H9 (cell line): ENCODE measurements at regions not wholly inside any gene's neighbourhood (a gene's known extent, or its start where the extent isn't known, plus 50 kb on each side); places are given as distances from the start of the nearest gene placed in this dataset.

Source experiments
- DNase-seq: peaks from one replicate; pipeline ENCODE4 v3.0.0-alpha.2; 2017
- H2AFZ ChIP-seq: one replicate; pipeline ENCODE4 v1.6.1; 2013; ENCODE audit warnings: mild to moderate bottlenecking, low read length, control low read depth, moderate library complexity
- H2AK5ac ChIP-seq: 2 replicates; pipeline ENCODE4 v1.6.1; 2013; ENCODE audit warnings: low read length, control low read depth, mixed read lengths; ENCODE audit not compliant: insufficient read length
- H2BK120ac ChIP-seq: one replicate; pipeline ENCODE4 v1.6.1; 2013; ENCODE audit warnings: low read depth, mild to moderate bottlenecking, low read length, control low read depth, inconsistent platforms; ENCODE audit not compliant: poor library complexity, severe bottlenecking
- H2BK12ac ChIP-seq: 2 replicates; pipeline ENCODE4 v1.6.1; 2013; ENCODE audit warnings: low read length, control low read depth, mixed read lengths, low read depth; ENCODE audit not compliant: insufficient read length
- H2BK15ac ChIP-seq: 2 replicates; pipeline ENCODE4 v1.6.1; 2013; ENCODE audit warnings: low read depth, low read length, control low read depth
- H2BK20ac ChIP-seq: one replicate; pipeline ENCODE4 v1.6.1; 2013; ENCODE audit warnings: low read depth, mild to moderate bottlenecking, low read length, control low read depth, inconsistent platforms; ENCODE audit not compliant: poor library complexity, severe bottlenecking
- H2BK5ac ChIP-seq: 2 replicates; pipeline ENCODE4 v1.6.1; 2013; ENCODE audit warnings: low read length, control low read depth, mixed read lengths; ENCODE audit not compliant: insufficient read length
- H3K14ac ChIP-seq: 2 replicates; pipeline ENCODE4 v1.6.1; 2013; ENCODE audit warnings: low read length, control low read depth; ENCODE audit not compliant: insufficient read depth
- H3K18ac ChIP-seq: 2 replicates; pipeline ENCODE4 v1.6.1; 2013; ENCODE audit warnings: low read depth, mild to moderate bottlenecking, mixed read lengths, low read length, control low read depth; ENCODE audit not compliant: insufficient read length
- H3K23ac ChIP-seq: 2 replicates; pipeline ENCODE4 v1.6.1; 2013; ENCODE audit warnings: low read length, control low read depth, mixed read lengths, low read depth; ENCODE audit not compliant: insufficient read length
- H3K23me2 ChIP-seq: 2 replicates; pipeline ENCODE4 v1.6.1; 2013; ENCODE audit warnings: low read depth, mild to moderate bottlenecking, mixed read lengths, low read length, control low read depth; ENCODE audit not compliant: insufficient read length, poor library complexity, severe bottlenecking
- H3K27ac ChIP-seq: 2 replicates; pipeline ENCODE4 v1.5.1; 2013; ENCODE audit warnings: low read length, control low read depth, mixed read lengths, low read depth; ENCODE audit not compliant: insufficient read length
- H3K27me3 ChIP-seq: 2 replicates; pipeline ENCODE4 v1.6.1; 2013; ENCODE audit warnings: low read length, control low read depth, inconsistent platforms; ENCODE audit not compliant: insufficient read depth
- H3K4ac ChIP-seq: 2 replicates; pipeline ENCODE4 v1.6.1; 2013; ENCODE audit warnings: low read depth, mild to moderate bottlenecking, control low read depth, inconsistent platforms, low read length, moderate library complexity
- H3K4me1 ChIP-seq: 2 replicates; pipeline ENCODE4 v1.6.1; 2013; ENCODE audit warnings: low read length, control low read depth, inconsistent platforms; ENCODE audit not compliant: insufficient read depth
- H3K4me2 ChIP-seq: 2 replicates; pipeline ENCODE4 v1.6.1; 2013; ENCODE audit warnings: low read length, control low read depth, mixed read lengths; ENCODE audit not compliant: insufficient read length, insufficient read depth
- H3K56ac ChIP-seq: 2 replicates; pipeline ENCODE4 v1.6.1; 2013; ENCODE audit warnings: low read depth, mild to moderate bottlenecking, mixed read lengths, low read length, control low read depth; ENCODE audit not compliant: insufficient read length
- H3K79me1 ChIP-seq: 2 replicates; pipeline ENCODE4 v1.6.1; 2013; ENCODE audit warnings: low read depth, mild to moderate bottlenecking, moderate library complexity, low read length, control low read depth, inconsistent platforms; ENCODE audit not compliant: insufficient read depth, poor library complexity, severe bottlenecking
- H3K79me2 ChIP-seq: 2 replicates; pipeline ENCODE4 v1.6.1; 2013; ENCODE audit warnings: low read length, control low read depth, inconsistent platforms; ENCODE audit not compliant: insufficient read depth
- H3K9ac ChIP-seq: 2 replicates; pipeline ENCODE4 v1.6.1; 2013; ENCODE audit warnings: low read length, control low read depth, mixed read lengths; ENCODE audit not compliant: insufficient read length; ENCODE audit errors: extremely low read depth
- H3K9me3 ChIP-seq: one replicate; pipeline ENCODE4 v1.6.1; 2013; ENCODE audit warnings: low read depth, low read length, inconsistent platforms; ENCODE audit not compliant: control insufficient read depth
- H3T11ph ChIP-seq: one replicate; pipeline ENCODE4 v1.6.1; 2013; ENCODE audit warnings: mild to moderate bottlenecking, low read length, control low read depth, inconsistent platforms
- H4K20me1 ChIP-seq: one replicate; pipeline ENCODE4 v1.6.1; 2013; ENCODE audit not compliant: control insufficient read depth, insufficient read length, insufficient read depth
- H4K5ac ChIP-seq: 2 replicates; pipeline ENCODE4 v1.6.1; 2013; ENCODE audit warnings: low read depth, mild to moderate bottlenecking, mixed read lengths, low read length, control low read depth; ENCODE audit not compliant: insufficient read length
- H4K8ac ChIP-seq: replicated peaks from 2 replicates; pipeline ENCODE4 v1.6.1; 2013; ENCODE audit warnings: low read length, control low read depth, mixed read lengths, low read depth; ENCODE audit not compliant: insufficient read length
- H4K91ac ChIP-seq: 2 replicates; pipeline ENCODE4 v1.6.1; 2013; ENCODE audit warnings: low read depth, mild to moderate bottlenecking, moderate library complexity, mixed read lengths, low read length, control low read depth; ENCODE audit not compliant: insufficient read length
- H3K27ac Mint-ChIP-seq, 3 experiments: 2 replicates in 2 of 3; 3 replicates in 1 of 3; pipeline ENCODE4 v1.8.0; 2020 to 2021; ENCODE audit warnings: mixed read lengths in 3 of 3, mild to moderate bottlenecking in 1 of 3, moderate library complexity in 1 of 3
- H3K27me3 Mint-ChIP-seq: 2 replicates; pipeline ENCODE4 v1.8.0; 2021; ENCODE audit warnings: low read depth, mild to moderate bottlenecking, moderate library complexity, mixed read lengths
- H3K36me3 Mint-ChIP-seq, 3 experiments: 2 replicates in 2 of 3; 3 replicates in 1 of 3; pipeline ENCODE4 v1.8.0; 2020 to 2021; ENCODE audit warnings: low read depth in 3 of 3, mixed read lengths in 3 of 3; ENCODE audit not compliant: insufficient read depth in 1 of 3
- H3K4me1 Mint-ChIP-seq, 2 experiments: 2 replicates each; pipeline ENCODE4 v1.8.0; 2020; ENCODE audit warnings: mixed read lengths in 2 of 2
- H3K4me3 Mint-ChIP-seq, 2 experiments: 2 replicates in 1 of 2; 3 replicates in 1 of 2; pipeline ENCODE4 v1.8.0; 2020 to 2021; ENCODE audit warnings: mild to moderate bottlenecking in 2 of 2, mixed read lengths in 2 of 2, moderate library complexity in 1 of 2
- H3K9me3 Mint-ChIP-seq, 2 experiments: 2 replicates in 1 of 2; 3 replicates in 1 of 2; pipeline ENCODE4 v1.8.0; 2020; ENCODE audit warnings: mild to moderate bottlenecking in 2 of 2, mixed read lengths in 2 of 2, moderate library complexity in 1 of 2
- CTCF ChIP-seq: fragments of 200-600 bp; sonication (generic); conservative IDR thresholded peaks from 3 replicates; pipeline ENCODE4 v1.8.0; 2021; ENCODE audit warnings: antibody characterized with exemption, mild to moderate bottlenecking
- WGBS: extraction: QIAGEN DNeasy Blood & Tissue Kit; methylation state at CpG from one replicate; pipeline ENCODE4 v1.1.7; 2013; ENCODE audit warnings: missing lambda C conversion rate, low lambda C conversion rate, mixed read lengths; ENCODE audit not compliant: insufficient read length; ENCODE audit errors: extremely low coverage; 5-methylcytosine and 5-hydroxymethylcytosine counted together

GRCh38 chr9:84456527-84456926 is 116.0 kb upstream of the SLC28A3 start:
- Histone ChIP-seq H3K23me2 (no peaks in the 10 kb centered on the region), H2BK120ac (no peak overlapping the region), H3K79me2 (no peaks in the 10 kb centered on the region), H3K18ac (no peak overlapping the region), H2BK12ac (no peak overlapping the region), H3T11ph (no peak overlapping the region), H4K91ac (no peak overlapping the region), H3K9me3 (no peaks in the 10 kb centered on the region), H4K20me1 (no peaks in the 10 kb centered on the region), H3K4ac (no peak overlapping the region), H4K8ac (no peak overlapping the region), H3K27ac (no peak overlapping the region), H3K23ac (no peak overlapping the region), H4K5ac (no peak overlapping the region), H2AFZ (no peak overlapping the region), H2BK15ac (no peak overlapping the region), H3K79me1 (no peaks in the 10 kb centered on the region), H3K4me2 (no peak overlapping the region), H3K4me1 (no peaks in the 10 kb centered on the region), H2AK5ac (no peak overlapping the region), H3K27me3 (no peaks in the 10 kb centered on the region), H2BK5ac (no peak overlapping the region), H3K9ac (no peak overlapping the region), H2BK20ac (no peak overlapping the region), H3K56ac (no peak overlapping the region), H3K14ac (no peak overlapping the region)
- no peak for DNase-seq
- no peak for TF ChIP-seq CTCF
- Mint-ChIP-seq H3K36me3 (no peaks in the 10 kb centered on the region; a peak in 1 of 7 replicates), H3K9me3 (peaks cover 13 to 16% of the 10 kb centered on the region in 2 experiments; a peak in 4 of 5 replicates), H3K4me1 (no peaks in the 10 kb centered on the region), H3K27ac (no peak overlapping the region), H3K27me3 (no peaks in the 10 kb centered on the region; the same call in 1 of the 2 replicates), H3K4me3 (no peak overlapping the region)
- no CpG with 5 or more reads among the region's 2 CpGs for WGBS
